GM23338 (cell line): ENCODE measurements at regions not wholly inside any gene's neighbourhood (a gene's known extent, or its start where the extent isn't known, plus 50 kb on each side); places are given as distances from the start of the nearest gene placed in this dataset.

Experiments used
- CREB1 ChIP-seq: fragments of 250-450 bp; sonication (Bioruptor Pico); IDR thresholded peaks from 2 replicates; pipeline ENCODE4 v1.5.0; 2020; ENCODE audit warnings: low read depth, mild to moderate bottlenecking, moderate library complexity
- CTCF ChIP-seq, 2 experiments: fragments of 200-600 bp in 1 of 2; sonication (generic) in 1 of 2; conservative IDR thresholded peaks; 2 replicates each; pipeline versions ENCODE4 v1.5.1 to v1.6.1; 2016 to 2017; ENCODE audit warnings: antibody characterized with exemption in 2 of 2, low read depth in 2 of 2, mild to moderate bottlenecking in 2 of 2, moderate library complexity in 1 of 2
- ETS1 ChIP-seq: IDR thresholded peaks from 2 replicates; pipeline ENCODE4 v1.6.1; 2016; ENCODE audit warnings: antibody characterized with exemption
- EZH2 ChIP-seq: fragments of 200-600 bp; sonication (generic); IDR thresholded peaks from one replicate; pipeline ENCODE4 v1.8.0; 2017; ENCODE audit warnings: antibody characterized with exemption, mild to moderate bottlenecking, low read depth; ENCODE audit not compliant: unreplicated experiment
- EZH2phosphoT487 ChIP-seq: fragments of 200-600 bp; sonication (generic); IDR thresholded peaks from one replicate; pipeline ENCODE4 v1.8.1; 2018; ENCODE audit warnings: antibody characterized with exemption; ENCODE audit not compliant: unreplicated experiment
- JUNB ChIP-seq: IDR thresholded peaks from one replicate; pipeline ENCODE4 v1.6.1; 2016; ENCODE audit warnings: antibody characterized with exemption; ENCODE audit not compliant: unreplicated experiment
- NANOG ChIP-seq: IDR thresholded peaks from 2 replicates; pipeline ENCODE4 v1.6.1; 2016; ENCODE audit warnings: antibody characterized with exemption, borderline replicate concordance
- POLR2AphosphoS5 ChIP-seq: IDR thresholded peaks from 2 replicates; pipeline ENCODE4 v1.6.1; 2016; ENCODE audit warnings: antibody characterized with exemption, low read depth
- REST ChIP-seq: IDR thresholded peaks from one replicate; pipeline ENCODE4 v1.6.1; 2018; ENCODE audit warnings: antibody characterized with exemption; ENCODE audit not compliant: unreplicated experiment
- STAT1 ChIP-seq: IDR thresholded peaks from one replicate; pipeline ENCODE4 v1.6.1; 2016; ENCODE audit warnings: antibody characterized with exemption; ENCODE audit not compliant: unreplicated experiment

GRCh38 chr4:179989975-179990374 is 2253.2 kb upstream of the TENM3 start:
- TF ChIP-seq CTCF (conservative IDR thresholded peaks at IDR 0.05; ENCODE audit: low read depth in 2 of 2), result no peak
- TF ChIP-seq REST, result no peak
- no peak for TF ChIP-seq EZH2
- no peak for TF ChIP-seq NANOG
- TF ChIP-seq POLR2AphosphoS5, result no peak
- TF ChIP-seq EZH2phosphoT487, result no peak
- no peak for TF ChIP-seq ETS1
- no peak for TF ChIP-seq CREB1 (CRISPR knock-in tag)
- TF ChIP-seq STAT1, result no peak
- TF ChIP-seq JUNB, result no peak
